Eye (tissue), 1 donor: ENCODE measurements at regions not wholly inside any gene's neighbourhood (a gene's known extent, or its start where the extent isn't known, plus 50 kb on each side); places are given as distances from the start of the nearest gene placed in this dataset.

Source experiments
- DNase-seq: peaks from one replicate; pipeline ENCODE4 v3.0.0-alpha.2; 2015

DNA sequence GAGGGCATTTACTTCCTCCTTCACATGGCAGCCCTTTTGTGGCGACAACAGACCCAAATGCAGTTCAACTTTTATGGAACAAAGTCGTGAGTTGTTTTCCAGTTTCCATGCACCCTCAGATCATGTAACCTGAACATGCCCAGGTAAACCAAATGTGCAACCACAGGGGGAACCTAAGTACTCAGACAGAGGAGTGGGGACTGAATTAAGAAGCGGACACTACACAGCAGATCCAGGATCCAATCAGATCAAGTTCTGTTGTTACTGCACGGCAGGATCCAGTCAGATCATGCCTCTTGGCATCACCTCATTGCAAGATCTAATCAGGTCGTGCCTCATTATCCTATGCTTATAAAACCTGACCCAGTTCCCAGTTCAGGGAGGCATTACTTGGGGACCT, 115.7 kb downstream of the MATN1 start:
- no peak for DNase-seq

DNA sequence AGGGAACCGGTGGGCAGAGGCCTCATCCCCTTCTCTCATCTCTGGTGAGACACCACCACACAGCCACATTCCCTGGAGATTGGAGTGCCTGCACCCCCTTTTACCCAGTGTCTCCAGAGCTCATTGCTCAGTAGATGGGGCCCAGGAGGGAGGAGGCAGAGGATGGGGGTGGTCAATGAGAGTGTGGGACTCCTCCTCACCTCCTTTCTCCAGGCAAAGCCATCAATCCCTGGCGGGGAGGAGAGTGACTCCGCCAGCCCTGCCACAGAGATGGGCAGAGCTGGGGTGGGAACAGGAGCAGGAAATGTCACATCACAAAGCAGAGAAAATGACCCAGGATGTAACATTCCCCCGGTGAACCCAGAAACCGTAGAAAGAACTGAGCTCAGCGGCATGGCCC, 117.2 kb downstream of the MATN1 start:
- DNase-seq = no peak

DNA sequence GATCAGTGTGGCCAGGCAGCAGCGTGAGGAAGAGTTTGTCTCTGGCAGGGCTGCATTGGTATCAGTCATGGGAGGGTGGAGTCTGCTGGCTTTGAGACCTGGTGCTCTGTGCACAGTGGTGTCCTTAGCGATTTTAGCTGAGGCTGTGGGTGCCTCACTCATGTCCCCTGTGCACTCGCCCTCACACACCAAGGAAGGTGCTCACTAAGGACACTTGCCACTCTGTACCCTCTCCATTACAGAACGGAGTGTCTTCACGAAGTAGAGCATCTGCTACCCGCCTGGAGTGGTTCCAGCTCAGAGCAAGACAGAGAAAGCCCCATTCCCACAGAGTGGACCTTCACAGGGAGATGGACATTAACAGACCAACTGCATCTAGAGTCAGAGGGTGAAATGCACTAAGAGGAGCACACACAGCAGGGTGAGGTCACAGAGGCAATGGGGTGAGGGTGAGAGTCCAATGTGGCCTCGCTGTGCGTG, 117.9 kb downstream of the MATN1 start:
- DNase-seq = no peak

DNA sequence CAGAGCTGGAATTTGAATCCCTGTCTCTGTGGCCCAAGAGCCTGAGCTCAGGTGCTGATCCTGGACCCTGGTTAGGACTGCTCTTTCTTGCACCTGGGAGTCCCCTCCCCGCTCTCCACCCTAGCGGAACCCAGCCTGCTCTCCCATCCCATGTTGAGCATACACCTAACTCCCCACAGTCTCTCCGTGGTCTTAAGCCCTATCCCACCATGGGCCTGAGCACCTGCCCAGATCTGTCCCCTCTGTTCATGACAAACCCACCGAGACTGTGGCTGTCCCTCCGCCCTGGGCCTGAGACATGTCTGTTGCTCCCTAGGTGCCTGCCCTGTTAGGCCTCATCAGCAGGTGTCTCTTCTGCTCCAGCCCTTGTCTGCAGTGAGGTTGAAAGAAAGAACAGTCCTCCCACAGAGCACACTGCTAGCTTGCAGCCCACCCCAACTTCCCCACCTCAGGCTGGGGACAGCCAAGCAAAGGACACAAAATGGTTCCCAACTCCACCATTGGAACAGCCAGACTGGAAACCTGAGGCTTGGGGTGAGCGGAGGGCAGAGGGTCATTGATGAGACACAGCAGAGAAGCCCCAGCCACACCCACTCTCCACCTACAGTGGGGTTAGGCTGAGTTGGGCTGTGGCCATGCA, 118.5 kb downstream of the MATN1 start:
- DNase-seq = no peak

DNA sequence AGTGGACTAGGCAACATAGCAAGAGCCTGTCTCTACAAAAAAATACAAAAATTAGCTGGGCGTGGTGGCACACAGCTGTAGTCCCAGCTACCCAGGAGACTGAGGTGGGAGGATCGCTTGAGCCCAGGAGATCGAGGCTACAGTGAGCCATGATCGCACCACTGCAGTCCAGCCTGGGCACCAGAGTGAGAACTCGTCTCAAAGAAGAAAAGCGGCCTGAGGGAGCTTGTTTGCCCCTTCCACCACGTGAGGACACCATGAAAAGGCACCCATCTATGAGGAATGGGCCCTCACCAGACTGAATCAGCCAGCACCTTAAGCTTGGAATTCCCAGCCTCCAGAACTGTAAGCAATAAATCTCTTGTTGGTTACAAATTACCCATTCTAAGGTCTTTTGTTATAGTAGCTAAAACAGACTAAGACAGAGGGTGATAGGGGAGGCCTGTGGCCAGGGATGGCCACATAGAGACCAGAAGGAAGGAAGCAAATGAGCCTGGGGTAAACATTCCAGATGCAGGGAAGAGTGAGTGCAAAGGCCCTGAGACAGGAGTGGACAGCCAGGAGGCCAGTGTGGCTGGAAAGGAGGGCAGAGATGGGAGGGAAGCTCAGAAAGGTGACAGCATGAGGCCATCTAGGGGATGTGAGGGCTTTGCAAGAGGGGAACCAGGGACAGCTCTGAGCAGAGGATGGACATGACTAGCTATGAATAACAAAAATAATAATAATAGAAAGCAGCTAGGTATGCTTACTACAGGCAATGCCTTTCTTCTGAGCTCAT, 120.1 kb downstream of the MATN1 start:
- no peak for DNase-seq

DNA sequence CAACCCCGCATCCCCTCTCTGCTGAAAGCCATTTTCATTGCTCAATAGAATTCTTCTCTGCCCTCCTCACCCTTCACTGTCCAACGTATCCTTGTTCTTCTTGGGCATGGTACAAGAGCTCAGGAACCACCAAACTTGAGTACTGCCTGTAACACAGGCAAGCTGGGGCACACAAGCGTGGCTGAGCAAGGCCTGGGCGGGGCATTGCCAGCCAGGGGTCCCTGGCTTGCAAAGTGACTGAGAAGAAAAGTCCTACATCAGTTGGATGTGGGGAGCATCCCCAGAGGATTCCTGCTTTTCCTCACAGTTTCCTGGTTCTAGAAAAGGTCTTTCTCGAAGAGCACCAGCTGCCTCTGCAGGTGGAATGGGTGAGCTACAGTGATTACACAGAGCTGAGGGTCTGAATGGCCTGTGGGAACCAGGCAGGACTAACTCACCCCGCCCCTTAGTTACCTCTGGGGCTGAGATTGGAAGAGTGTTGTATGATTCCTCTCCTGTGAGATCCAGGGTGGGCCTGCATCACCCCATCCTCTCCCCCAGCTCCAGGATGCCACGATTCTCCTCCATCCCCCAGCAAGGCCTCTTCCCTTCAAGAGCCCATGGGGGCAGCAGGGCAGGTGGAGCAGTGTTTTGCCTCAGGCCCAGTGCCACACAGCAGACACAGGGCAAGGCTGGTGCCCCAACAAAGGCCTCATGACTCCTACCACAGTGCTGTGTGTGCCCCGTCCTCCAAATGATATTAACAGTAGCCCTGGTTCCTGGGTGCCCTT, 121.9 kb downstream of the MATN1 start:
- no peak for DNase-seq

DNA sequence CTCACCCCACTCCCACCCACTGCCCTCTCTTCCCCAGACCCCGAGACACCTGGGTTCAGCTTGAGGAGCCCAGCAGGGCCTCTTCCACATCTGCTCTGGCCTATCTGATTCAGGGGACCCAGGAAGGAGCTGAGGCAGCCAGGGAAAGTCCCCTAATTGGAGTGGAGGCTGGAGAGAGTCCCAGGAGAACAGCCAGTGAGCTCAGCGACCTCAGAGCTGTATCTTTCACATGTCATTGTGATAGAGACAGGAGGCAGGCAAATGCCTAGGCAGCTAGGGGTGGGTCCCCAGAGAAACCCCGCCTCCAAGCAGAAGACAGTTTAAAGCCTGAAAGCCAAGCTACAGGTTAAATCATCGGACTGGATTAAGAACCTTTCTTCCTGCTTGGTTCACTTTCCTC, 122.7 kb downstream of the MATN1 start:
- DNase-seq = no peak

DNA sequence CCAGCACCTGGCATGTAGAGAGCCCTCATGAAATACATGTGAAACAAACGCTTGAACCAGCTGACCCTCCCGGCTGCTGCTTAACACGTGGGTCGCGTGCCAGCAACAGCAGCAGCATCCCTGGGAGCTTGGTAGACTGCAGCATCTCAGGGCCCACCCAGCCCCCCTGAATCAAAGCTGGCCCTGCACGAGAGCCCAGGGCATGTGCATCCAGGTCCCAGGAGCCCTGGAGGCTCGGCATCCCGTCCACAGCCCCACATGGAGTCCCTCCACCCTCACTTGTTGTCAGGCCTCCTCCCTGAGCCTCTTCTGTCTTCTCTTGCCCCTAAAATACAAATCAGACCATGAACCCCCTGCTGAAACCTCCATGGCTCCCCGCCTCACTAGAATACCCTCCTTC, 123.1 kb downstream of the MATN1 start:
- DNase-seq = no peak

DNA sequence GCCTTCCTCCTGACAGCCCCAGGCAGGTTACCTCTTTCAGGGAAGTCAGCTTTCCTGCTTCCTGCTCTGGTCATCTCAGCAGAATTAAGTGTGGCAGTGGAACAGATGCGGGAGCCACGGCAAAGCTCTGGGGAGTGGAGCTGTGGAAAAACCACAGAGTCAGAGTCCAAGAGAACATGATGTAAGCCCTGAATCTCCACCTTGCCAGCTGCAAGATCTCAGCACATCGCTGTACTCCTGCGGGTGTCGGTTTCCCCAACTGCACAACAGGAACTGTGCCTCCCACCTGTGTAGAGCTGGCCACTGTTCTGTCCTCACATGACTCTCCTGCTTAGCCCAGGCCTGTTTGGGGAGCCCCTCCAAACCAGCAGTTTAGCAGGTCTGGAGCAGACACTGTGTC, 123.7 kb downstream of the MATN1 start:
- DNase-seq = no peak

DNA sequence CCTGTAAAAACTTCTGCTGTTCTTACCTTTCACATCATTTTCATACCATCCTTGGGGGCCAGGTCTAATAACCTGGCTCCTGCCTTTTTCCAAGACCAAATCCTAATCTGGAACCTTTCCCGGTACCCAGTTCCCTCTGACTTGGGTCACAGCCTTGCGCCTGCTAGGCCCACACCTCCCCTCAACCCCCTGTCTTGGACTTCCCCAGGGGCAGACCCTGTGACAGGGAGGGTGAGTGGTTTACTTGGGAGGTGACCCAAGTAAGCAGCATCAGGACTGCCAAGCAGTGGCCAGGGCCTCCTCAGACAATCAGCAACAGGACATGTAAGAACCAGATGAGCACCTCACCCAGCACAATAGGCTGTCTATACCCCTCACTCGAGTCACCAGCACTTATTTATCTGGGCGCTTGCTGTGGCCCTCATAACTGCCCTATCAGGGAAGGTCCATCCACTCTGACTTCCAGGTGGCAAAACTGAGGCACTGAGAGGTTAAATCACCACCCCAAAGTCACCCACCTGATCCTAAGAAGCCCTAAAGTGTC, 124.7 kb downstream of the MATN1 start:
- DNase-seq = no peak

DNA sequence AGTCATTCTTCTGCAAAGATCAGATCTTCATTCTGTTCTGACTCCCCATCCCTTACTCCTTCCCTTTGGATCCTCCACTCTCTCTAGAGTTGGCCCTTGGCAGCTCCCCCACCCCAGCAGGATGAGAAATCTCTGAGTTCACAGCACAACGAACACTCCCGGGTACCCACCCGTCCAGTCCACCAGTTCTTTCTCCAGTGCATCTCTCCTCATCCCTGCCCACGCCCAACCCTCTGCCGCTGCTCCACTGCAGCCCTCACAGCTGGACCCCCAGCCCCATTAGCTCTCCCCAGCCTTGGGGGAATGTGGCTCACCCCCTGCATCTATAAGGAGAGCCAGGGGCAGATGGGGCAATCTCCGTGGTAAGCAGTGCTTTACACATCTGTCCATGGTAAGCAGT, 125.7 kb downstream of the MATN1 start:
- no peak for DNase-seq

DNA sequence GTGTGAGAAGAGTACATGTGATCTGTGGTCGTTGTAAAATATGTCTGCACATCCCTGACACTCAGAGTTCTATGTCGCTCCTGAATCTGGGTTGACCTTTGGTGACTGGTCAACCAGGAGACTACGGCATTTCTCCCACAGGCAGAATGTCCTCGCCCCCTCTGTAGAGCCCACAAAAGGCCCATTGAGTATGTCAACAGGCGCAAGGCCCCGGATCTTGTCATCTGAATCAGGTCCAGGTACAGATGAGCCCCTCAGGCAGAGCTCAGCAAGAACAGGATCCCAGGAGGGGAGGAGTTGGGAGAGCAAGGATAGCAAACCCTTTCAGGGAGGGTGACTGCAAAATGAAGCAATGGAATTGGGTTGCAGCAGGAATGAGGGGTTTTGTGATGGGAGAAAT, 126.5 kb downstream of the MATN1 start:
- DNase-seq = no peak

DNA sequence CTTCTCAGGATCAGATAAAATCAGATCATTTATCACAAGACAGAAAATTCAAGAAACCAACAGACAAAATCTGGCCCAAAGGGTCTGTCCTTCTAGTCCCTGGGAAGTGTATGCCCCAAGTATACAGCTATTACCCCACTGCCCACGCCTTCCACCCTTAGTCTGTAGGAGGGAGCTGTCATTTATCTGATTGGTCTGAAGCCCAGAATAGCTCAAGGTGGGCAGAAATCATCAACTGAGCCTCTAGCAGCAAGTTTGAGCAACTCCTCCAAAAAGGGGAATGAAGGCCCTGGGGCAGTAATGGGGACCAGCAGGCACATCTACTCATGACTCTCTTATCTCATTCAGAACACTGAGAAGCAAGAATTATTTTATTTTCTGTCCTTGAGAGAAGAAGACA, 126.9 kb downstream of the MATN1 start:
- DNase-seq = no peak

DNA sequence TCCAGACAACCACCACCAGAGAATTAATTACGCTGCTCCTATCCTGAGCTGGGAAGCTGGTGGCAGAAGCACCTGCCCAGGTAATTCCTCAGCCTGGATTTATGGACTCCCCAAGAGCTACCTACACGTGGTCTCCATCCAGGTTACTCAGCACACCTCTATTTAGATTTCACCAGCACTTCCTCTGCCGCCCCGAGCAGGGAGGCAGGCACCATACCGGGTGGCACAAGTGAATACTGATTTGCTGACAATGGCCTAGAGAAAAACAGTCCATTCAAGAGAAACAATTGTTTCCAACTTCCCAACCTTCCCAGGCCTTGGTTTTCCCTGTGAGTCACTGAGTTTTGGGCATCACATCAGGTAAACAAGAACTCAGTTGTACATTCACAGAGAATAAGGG, 134.3 kb downstream of the MATN1 start:
- no peak for DNase-seq

DNA sequence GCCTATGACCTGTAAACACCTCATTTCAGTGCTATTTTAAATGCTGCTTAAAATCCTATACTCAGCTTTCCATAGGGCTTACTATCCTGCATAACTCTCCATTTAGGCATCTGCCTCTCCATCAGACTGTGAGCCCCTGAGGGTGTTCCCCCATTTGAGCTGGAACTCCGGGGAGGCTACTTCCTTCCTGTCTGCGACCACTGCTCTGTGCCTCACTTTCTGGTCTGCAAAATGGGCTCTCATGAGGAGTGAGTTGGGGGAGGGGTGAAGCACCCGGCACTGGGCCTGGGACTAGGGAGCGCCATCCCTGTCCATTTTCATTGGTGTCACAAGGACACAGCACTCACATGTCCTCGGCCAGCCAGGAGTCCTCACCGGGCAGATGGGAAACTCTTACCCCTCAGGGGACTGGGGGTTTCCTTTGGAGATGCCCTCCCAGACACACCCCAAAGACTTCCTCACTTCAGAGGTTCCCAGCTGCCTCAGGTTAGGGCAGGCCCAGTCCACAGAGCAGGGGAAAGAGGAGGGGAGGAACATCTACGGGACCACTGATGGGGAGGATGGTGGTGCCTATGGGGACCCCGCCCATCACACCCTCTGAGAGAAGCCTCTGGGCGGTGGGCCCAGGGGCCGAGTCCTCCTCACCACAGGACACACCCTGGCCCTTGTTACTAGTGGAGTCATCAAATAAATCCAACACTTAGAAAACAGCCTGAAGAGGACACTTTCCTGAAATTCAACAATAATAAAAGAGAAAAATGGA, 134.9 kb downstream of the MATN1 start:
- no peak for DNase-seq

DNA sequence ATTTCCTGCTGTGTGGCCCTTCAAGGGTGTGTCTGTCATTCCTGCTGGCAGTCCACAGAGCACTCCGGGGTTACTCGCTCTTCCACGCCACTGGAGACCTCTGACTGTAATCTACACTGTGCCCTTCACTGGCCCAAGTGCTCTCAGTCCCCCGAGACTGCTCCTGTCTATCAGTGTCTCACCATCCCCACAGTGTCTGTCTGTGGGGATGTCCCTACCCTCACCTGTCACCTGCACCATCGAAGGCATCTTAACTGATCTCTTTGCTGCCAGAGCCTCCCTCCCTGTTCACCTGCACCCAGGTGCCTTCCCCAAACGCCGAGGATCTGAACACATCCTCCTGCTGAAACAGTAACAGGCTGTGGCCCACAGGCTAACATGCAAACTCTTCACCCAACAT, 136.7 kb downstream of the MATN1 start:
- no peak for DNase-seq

DNA sequence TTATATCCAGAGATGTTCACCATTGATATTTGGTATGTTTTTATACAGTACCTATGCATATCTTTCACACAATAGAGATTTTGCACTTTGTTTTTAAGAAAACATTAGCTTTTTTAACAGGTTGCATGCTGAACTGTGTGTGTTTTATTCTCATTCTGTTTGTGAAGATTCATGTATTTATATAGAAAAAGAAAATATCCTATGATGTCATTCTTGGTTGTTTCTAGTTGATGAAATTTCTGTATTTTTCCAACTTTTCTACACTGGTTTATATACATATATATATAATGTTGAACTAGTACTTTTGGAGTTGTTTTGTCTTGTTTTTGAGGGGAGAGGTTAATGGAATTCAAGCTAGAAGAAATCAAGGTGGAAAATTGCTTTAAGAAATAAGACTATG, 143.8 kb downstream of the MATN1 start:
- no peak for DNase-seq

DNA sequence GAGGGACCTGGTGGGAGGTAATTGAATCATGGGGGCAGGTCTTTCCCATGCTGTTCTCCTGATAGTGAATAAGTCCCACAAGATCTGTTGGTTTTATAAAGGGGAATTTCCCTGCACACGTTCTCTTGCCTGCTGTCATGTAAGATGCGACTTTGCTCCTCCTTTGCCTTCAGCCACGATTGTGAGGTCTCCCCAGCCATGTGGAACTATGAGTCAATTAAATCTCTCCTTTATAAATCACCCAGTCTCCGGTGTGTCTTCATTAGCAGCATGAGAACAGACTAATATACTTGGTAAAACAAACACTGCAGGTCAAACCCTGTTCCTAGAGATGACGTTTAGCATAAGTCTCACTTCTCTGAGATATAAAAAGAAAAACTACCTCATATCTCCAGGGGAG, 148.3 kb downstream of the MATN1 start:
- no peak for DNase-seq

DNA sequence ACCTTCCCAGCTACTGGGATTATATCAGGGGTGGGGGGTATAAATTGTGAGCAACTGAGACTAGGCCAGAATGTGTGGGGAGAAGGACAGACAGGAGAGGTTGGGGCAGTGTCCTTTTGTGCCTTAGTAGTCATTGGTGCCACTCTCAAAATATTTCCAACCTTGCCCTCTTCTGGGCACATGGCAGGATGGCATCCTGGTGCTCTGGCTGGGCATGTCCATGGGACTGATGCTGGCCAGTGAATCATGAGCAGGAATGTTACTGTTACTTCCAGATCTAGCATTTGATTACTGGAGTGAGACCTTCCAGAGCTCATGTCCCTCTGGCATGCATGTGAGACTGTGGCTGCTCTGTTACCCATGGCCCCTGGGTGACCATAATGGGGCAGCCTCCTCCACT, 151.2 kb downstream of the MATN1 start:
- DNase-seq = no peak

DNA sequence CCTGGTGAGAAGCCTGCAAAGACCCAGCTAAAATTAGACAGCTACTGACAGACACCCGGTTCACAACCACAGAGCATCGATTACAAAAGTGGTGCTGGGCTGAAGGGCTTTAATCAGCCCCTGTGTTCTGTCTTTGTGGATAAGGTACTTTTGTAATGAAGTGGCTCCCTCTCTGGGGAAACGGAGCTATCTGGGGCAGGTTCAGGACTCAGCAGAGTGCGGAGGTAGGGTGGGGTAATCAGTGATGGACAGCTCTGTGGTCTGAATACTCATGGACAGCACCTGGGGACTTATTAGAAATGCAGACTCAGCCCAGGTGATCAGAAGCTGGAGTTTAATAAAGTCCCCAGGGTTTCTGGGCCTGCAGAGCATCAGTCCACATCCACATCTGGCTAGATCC, 152.0 kb downstream of the MATN1 start:
- no peak for DNase-seq

DNA sequence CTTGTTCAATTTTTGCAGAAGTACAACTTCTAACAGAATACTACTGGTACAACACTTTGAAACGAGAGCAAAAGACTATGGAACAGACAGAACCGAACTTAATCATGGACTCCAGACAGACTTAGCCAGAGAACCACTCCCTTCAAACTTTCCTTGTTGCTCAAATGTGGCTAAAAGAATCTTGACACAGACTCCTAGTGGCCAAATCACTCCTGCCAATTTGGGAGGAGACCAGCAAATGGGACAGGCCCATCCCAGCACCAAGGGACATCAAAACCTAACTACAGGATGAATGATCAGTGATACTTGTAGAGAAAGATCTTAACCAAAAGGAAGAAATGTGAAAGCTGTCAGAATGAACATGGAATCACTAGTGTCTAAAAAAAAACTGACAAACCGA, 154.0 kb downstream of the MATN1 start:
- no peak for DNase-seq

DNA sequence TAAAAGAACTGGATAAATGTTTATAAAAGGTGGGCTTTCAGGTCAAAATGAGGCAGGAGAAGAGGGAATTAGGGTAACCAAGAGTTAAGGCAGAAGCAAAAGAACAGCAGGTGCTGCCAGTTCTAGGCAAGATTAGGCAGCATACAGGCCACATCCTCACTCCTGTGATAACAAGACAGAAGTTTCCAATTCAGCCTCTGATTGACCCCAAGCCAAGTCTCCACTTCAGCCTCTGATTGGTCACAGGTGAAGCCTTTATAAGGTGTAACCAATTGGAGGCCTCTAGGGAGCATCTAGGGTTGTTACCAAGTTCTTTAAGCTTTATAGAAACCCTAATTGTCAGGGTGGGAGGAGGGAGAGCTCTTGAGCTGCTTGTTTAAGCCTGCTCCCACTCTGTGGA, 160.8 kb downstream of the MATN1 start:
- DNase-seq = no peak

DNA sequence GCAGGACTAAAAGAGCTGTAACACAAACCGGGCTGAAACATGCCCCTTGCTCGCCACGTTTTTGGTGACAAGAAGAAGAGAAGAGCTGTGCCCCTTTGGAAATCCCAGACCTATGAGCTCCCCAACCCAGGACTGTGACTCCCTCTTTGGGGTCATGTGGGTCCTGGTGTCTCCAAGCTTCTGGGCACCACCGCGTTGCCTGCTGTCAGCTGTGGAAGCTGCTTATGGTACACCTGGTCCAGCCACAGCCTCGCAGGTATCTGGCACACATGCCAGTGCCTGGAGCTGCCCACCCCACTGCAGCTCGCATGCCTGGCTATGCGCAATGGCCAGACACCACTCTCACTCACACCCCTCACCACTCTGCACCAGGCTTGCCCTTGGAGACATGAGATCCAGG, 171.8 kb downstream of the MATN1 start:
- DNase-seq = no peak
